Ovary (tissue), 7 donors: ENCODE measurements at regions not wholly inside any gene's neighbourhood (a gene's known extent, or its start where the extent isn't known, plus 50 kb on each side); places are given as distances from the start of the nearest gene placed in this dataset.

Experiments
- DNase-seq, 5 donors: peaks; one replicate each; pipeline ENCODE4 v3.0.0-alpha.2; 2019 to 2020
- H3K27ac ChIP-seq, 2 donors: fragments of 200-600 bp; one replicate each; pipeline versions ENCODE4 v1.5.1 to v1.8.0; 2019 to 2022
- H3K27me3 ChIP-seq: fragments of 200-600 bp; one replicate; pipeline ENCODE4 v1.8.0; 2022
- H3K36me3 ChIP-seq: fragments of 200-600 bp; sonication (generic); one replicate; pipeline ENCODE4 v1.5.1; 2019
- H3K4me1 ChIP-seq: one replicate; pipeline ENCODE4 v1.8.1; 2013; ENCODE audit warnings: mild to moderate bottlenecking, moderate library complexity; ENCODE audit not compliant: insufficient read depth
- H3K4me3 ChIP-seq: fragments of 200-600 bp; sonication (generic); one replicate; pipeline ENCODE4 v1.5.1; 2017
- H3K9me3 ChIP-seq, 2 donors: fragments of 200-600 bp in 1 of 2; sonication (generic) in 1 of 2; one replicate each; pipeline versions ENCODE4 v1.5.1 to v1.8.1; 2013 to 2019; ENCODE audit warnings: mild to moderate bottlenecking in 1 of 2, moderate library complexity in 1 of 2
- EP300 ChIP-seq: sonication (generic); formaldehyde crosslinking; IDR thresholded peaks from one replicate; pipeline ENCODE4 v1.6.1; 2017; ENCODE audit warnings: antibody characterized with exemption
- POLR2A ChIP-seq: fragments of 450-650 bp; IDR thresholded peaks from one replicate; pipeline ENCODE4 v1.6.1; 2017; ENCODE audit warnings: antibody characterized with exemption, mild to moderate bottlenecking, moderate library complexity
- WGBS, 3 donors: extraction: QIAGEN DNeasy Blood & Tissue Kit in 1 of 3; methylation state at CpG; one replicate each; pipeline versions ENCODE4 v1.1.5 to v1.1.7; 2013 to 2017; 5-methylcytosine and 5-hydroxymethylcytosine counted together
- intact Hi-C, 4 donors: fragments of 100-400 bp; cut with DNase I; formaldehyde crosslinking; loops; one replicate each; pipeline versions ENCODE4 v1.11.0 to v1.15.1; 2022 to 2023
- TF ChIP-seq, protein P1 (sequence below), 3 donors: fragments of 450-650 bp in 2 of 3; fragments of 200-600 bp in 1 of 3; IDR thresholded peaks; one replicate each; pipeline versions ENCODE4 v1.5.1 to v1.8.0; 2016 to 2022; ENCODE audit warnings: antibody characterized with exemption in 3 of 3, mild to moderate bottlenecking in 1 of 3
- donor health status: DM: no; HTN: no; CAD: no; lungs with moderate emphysema.
- donor health status: DM: no; HTN: no; CAD: no.
- donor health status: Bipolar disorder and iron deficiency.
- donor health status: DM: no; HTN: no; CAD: no.
- donor health status: DM: yes; HTN: yes; CAD: no.

DNA sequence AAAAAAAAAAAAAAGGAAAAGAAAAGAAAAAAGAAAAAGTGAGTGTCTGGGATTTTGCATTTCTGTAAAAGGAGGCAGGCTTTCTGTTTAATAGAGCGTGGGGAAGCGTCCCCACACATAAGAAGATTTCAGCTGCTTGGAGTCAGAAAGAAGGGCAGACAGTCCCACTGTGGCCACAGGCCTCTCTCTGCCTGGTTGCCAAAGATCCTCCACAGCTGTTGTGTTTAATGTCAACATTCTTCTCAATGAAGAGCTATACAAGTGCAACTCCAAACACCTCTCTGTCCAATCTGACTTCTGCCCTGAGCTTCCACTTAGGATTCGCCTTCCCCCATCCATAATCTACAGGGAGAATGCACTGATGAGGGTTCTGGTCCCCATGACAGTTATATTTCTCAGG is 64.3 kb upstream of the MLN start:
- H3K9me3 ChIP-seq: no peaks in the 10 kb centered on the region
- intact Hi-C loops: no loop called here
- no peaks in the 10 kb centered on the region for H3K27me3 ChIP-seq
- no peak for DNase-seq
- no peaks in the 10 kb centered on the region for H3K4me1 ChIP-seq
- no peak overlapping the region for H3K4me3 ChIP-seq
- no peak overlapping the region for H3K27ac ChIP-seq
- no peaks in the 10 kb centered on the region for H3K36me3 ChIP-seq
- no peak for TF ChIP-seq EP300
- no peak for TF ChIP-seq POLR2A
- TF ChIP-seq, protein P1, sequence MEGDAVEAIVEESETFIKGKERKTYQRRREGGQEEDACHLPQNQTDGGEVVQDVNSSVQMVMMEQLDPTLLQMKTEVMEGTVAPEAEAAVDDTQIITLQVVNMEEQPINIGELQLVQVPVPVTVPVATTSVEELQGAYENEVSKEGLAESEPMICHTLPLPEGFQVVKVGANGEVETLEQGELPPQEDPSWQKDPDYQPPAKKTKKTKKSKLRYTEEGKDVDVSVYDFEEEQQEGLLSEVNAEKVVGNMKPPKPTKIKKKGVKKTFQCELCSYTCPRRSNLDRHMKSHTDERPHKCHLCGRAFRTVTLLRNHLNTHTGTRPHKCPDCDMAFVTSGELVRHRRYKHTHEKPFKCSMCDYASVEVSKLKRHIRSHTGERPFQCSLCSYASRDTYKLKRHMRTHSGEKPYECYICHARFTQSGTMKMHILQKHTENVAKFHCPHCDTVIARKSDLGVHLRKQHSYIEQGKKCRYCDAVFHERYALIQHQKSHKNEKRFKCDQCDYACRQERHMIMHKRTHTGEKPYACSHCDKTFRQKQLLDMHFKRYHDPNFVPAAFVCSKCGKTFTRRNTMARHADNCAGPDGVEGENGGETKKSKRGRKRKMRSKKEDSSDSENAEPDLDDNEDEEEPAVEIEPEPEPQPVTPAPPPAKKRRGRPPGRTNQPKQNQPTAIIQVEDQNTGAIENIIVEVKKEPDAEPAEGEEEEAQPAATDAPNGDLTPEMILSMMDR (IDR thresholded peaks at IDR 0.05): no peak
- WGBS, 3 donors: 69 to 77% (median 75%) methylated on average over 3 of the region's 3 CpGs

DNA sequence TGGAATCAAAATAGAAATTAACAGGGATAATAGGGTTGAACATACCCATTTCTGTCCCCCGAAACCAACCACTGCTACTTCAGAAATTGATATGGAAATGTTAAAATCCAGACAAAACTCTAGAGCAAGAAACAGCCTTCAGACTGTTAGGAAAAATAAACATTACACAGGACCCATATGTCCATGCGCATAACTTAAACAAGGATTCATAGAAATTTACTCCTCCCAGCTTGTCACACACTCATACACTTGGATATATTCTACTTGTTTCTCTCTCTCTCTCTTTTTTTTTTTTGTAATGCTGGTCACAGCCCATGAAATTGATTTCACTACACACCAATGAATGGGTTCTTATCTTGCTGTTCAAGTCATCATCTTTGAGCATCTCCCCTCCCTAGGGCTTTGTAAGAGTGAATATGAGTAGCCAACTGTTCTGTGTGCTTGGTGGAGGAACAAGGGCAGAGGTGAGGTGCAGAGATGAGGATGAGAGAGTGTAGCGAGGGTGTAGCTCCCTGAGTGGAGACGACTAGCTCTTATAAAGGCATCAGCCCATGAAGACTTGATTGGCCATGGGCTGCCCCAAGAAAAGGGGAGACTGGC is 61.8 kb upstream of the MLN start:
- Histone ChIP-seq H3K4me3 (no peak overlapping the region), H3K4me1 (no peaks in the 10 kb centered on the region), H3K9me3 (no peaks in the 10 kb centered on the region), H3K36me3 (no peaks in the 10 kb centered on the region), H3K27ac (no peak overlapping the region), H3K27me3 (no peaks in the 10 kb centered on the region)
- intact Hi-C loops: no loop called here
- TF ChIP-seq, protein P1 (IDR thresholded peaks at IDR 0.05): no peak
- no peak for TF ChIP-seq EP300
- no peak for TF ChIP-seq POLR2A
- WGBS, 3 donors: 80 to 91% (median 89%) methylated on average over 4 of the region's 4 CpGs
- DNase-seq: no peak

DNA sequence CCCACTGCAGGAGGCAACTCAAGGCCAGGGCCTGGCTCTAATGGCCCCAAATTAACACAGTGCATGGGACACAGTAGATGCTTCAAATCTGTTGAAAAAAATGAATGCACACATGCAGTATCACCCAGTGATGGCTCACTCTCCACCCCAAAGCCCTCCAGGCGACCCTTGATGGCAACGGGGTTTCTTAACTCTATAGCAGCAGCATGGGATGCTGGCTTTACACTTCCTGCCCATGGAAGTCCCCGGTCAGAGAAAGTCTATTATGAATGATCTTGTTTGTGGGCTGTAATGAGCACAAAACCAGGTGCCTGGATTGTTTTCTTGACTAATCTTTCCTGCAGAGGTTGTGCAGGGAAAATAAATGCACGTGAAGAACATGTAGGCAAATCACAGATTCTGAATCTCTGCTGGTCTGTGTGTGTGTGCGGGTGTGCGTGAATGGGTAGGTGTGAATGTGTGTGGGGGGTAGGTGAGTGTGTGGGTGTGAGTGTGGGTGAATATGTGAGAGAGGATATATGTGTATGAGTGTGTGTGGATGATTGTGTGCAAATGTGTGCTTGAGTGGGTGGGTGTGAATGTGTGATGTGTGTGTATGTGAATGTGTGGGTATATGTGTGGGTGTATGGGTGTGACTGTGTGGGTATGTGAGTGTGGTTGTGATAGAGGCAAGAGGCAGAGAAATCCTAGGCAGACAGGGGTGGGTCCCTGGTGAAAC is 60.1 kb upstream of the MLN start:
- no peaks in the 10 kb centered on the region for H3K27me3 ChIP-seq
- WGBS, 3 donors: 76 to 81% (median 80%) methylated on average over 6 of the region's 6 CpGs
- no peak for TF ChIP-seq EP300
- TF ChIP-seq POLR2A: no peak
- TF ChIP-seq, protein P1 (IDR thresholded peaks at IDR 0.05): no peak
- DNase-seq: no peak
- no peaks in the 10 kb centered on the region for H3K4me1 ChIP-seq
- H3K4me3 ChIP-seq: no peak overlapping the region
- H3K27ac ChIP-seq: no peak overlapping the region
- no peaks in the 10 kb centered on the region for H3K36me3 ChIP-seq
- no peaks in the 10 kb centered on the region for H3K9me3 ChIP-seq
- intact Hi-C loops: no loop called here

DNA sequence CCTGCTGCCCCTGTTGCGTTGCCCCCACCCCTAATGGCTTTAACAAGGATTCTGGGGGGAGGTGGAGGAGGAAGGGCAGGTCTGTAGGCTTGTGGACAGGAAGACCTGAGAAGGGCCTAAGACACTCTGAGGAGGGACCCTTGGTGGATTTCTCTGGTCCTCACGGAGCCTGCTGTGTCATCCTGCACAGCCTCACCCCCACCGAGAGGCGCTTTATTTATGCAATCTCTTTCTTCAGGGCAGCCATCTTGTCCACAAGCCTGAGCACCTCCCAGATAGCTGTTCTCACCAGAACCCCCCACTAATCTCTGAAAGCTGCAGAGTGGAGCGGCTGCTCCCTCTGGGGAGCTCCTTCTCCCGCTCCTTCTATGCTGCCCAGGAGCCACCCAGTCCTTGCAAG is 59.3 kb upstream of the MLN start:
- no peak for TF ChIP-seq EP300
- TF ChIP-seq, protein P1 (IDR thresholded peaks at IDR 0.05): no peak
- no peak for TF ChIP-seq POLR2A
- no peaks in the 10 kb centered on the region for H3K27me3 ChIP-seq
- H3K9me3 ChIP-seq: no peaks in the 10 kb centered on the region
- 86 to 93% (median 92%) methylated on average over 6 of the region's 6 CpGs for WGBS, 3 donors
- H3K36me3 ChIP-seq: no peaks in the 10 kb centered on the region
- no peak overlapping the region for H3K27ac ChIP-seq
- no peaks in the 10 kb centered on the region for H3K4me1 ChIP-seq
- no peak for DNase-seq
- intact Hi-C loops: no loop called here
- H3K4me3 ChIP-seq: no peak overlapping the region
